Activated naive CD4-positive, alpha-beta T cell (primary cell): ENCODE measurements at regions not wholly inside any gene's neighbourhood (a gene's known extent, or its start where the extent isn't known, plus 50 kb on each side); places are given as distances from the start of the nearest gene placed in this dataset.
"Not testable (repeated sequence)": the region's sequence is repeated elsewhere in the genome, so short reads cannot be mapped to it uniquely, and the experiment has no call there.

Experiments used
- DNase-seq, 4 experiments: peaks; one replicate each; lab custom pipeline; 2025; lab: John Stamatoyannopoulos, UW

GRCh38 chr13:90884066-90884465, 463.4 kb upstream of the MIR17HG start:
- no peak for DNase-seq

GRCh38 chr13:90889906-90890834, 457.3 kb upstream of the MIR17HG start:
- DNase-seq = no peak

- DNase-seq = no peak
Measured at GRCh38 chr13:90891329-90891728, 456.2 kb upstream of the MIR17HG start.

- DNase-seq = not testable (repeated sequence)
Measured at GRCh38 chr13:90893199-90893598, 454.3 kb upstream of the MIR17HG start.

- DNase-seq = no peak
Measured at GRCh38 chr13:90896002-90896401, 451.5 kb upstream of the MIR17HG start.

GRCh38 chr13:90898811-90899210, 448.7 kb upstream of the MIR17HG start:
- DNase-seq = no peak

GRCh38 chr13:90899416-90899815, 448.1 kb upstream of the MIR17HG start:
- no peak for DNase-seq

GRCh38 chr13:90902255-90902654, 445.2 kb upstream of the MIR17HG start:
- no peak for DNase-seq

GRCh38 chr13:90906554-90906953, 440.9 kb upstream of the MIR17HG start:
- no peak for DNase-seq

GRCh38 chr13:90908792-90909191, 438.7 kb upstream of the MIR17HG start:
- no peak for DNase-seq

GRCh38 chr13:90910018-90910639, 437.4 kb upstream of the MIR17HG start:
- DNase-seq = no peak

GRCh38 chr13:90912247-90912646, 435.2 kb upstream of the MIR17HG start:
- DNase-seq = no peak

- DNase-seq = no peak
Measured at GRCh38 chr13:90918536-90918935, 429.0 kb upstream of the MIR17HG start.

- DNase-seq = no peak
Measured at GRCh38 chr13:90919153-90919552, 428.3 kb upstream of the MIR17HG start.

- no peak for DNase-seq
Measured at GRCh38 chr13:90926459-90926858, 421.0 kb upstream of the MIR17HG start.

GRCh38 chr13:90928109-90928508, 419.4 kb upstream of the MIR17HG start:
- DNase-seq = no peak

- DNase-seq = no peak
Measured at GRCh38 chr13:90933097-90933826, 414.2 kb upstream of the MIR17HG start.

GRCh38 chr13:90934741-90935140, 412.7 kb upstream of the MIR17HG start:
- no peak for DNase-seq

- no peak for DNase-seq
Measured at GRCh38 chr13:90938848-90939247, 408.6 kb upstream of the MIR17HG start.

- DNase-seq = no peak
Measured at GRCh38 chr13:90943946-90944345, 403.5 kb upstream of the MIR17HG start.

- not testable (repeated sequence) for DNase-seq
Measured at GRCh38 chr13:90945146-90945545, 402.3 kb upstream of the MIR17HG start.

- not testable (repeated sequence) for DNase-seq
Measured at GRCh38 chr13:90946125-90946524, 401.4 kb upstream of the MIR17HG start.

- no peak for DNase-seq
Measured at GRCh38 chr13:90947976-90948375, 399.5 kb upstream of the MIR17HG start.
